ENCODE measurements at regions not wholly inside any gene's neighbourhood (a gene's known extent, or its start where the extent isn't known, plus 50 kb on each side); places are given as distances from the start of the nearest gene placed in this dataset.

DNA sequence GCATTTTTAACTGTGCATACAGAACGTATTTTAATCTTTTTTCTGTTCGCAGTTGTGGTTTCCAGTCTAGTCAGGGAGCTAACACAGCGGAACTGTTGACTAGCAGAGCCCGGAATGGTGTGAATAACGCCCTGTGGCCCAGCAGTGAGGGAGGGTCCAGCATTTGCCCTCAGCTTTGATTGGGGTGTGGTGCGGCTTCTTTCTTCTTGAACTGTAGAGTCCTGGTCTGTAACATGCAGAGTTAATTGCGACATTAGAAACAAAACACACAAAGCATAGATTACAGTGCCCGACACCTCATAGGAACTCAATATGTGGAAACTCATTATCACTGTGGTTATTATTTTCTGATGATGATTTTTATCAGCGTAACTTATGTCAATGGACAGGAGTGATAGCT, 253.6 kb downstream of the SOX11 start:
- Histone ChIP-seq H3K79me1 (ENCODE audit: low read depth, low read length) (no peaks in the 10 kb centered on the region), H3K27ac (ENCODE audit: low read depth, low read length) (no peak overlapping the region), H3K4me1 (replicated peaks in 1 of 4; ENCODE audit: control insufficient read depth in 3 of 4, insufficient read depth in 4 of 4, low read length in 3 of 4) (peaks cover 0 to 12% (median 5%) of the 10 kb centered on the region in 4 experiments; a peak in 5 of 7 replicates), H3K23me2 (ENCODE audit: low read depth, low read length) (no peaks in the 10 kb centered on the region; the same call in 1 of the 2 replicates), H3K4me3 (ENCODE audit: extremely low read depth in 1 of 4, insufficient read depth in 2 of 4, low read depth in 3 of 4, low read length in 4 of 4) (peak overlapping the region in 1 of 4 experiments; percentile 49; a peak in 1 of 8 replicates), H4K8ac (ENCODE audit: extremely low read depth, insufficient read depth, low read length) (no peak overlapping the region), H4K5ac (ENCODE audit: insufficient read length, low read depth, low read length) (peak overlapping the region; percentile 87), H2AFZ (ENCODE audit: low read length) (no peak overlapping the region), H3K56ac (replicated peaks; ENCODE audit: insufficient read length, low read depth, low read length) (no peak overlapping the region), H3K9me3 (ENCODE audit: insufficient read depth in 2 of 2, low read depth in 1 of 2, low read length in 1 of 2) (no peaks in the 10 kb centered on the region), H2BK5ac (ENCODE audit: low read depth, low read length) (no peak overlapping the region), H2BK120ac (replicated peaks; ENCODE audit: low read depth, low read length) (peak overlapping the region; percentile 34), H3K79me2 (ENCODE audit: control insufficient read depth in 1 of 2, insufficient read depth in 2 of 2, low read length in 2 of 2) (no peaks in the 10 kb centered on the region), H4K20me1 (replicated peaks in 1 of 2; ENCODE audit: control insufficient read depth in 1 of 2, insufficient read depth in 2 of 2, low read length in 2 of 2) (no peaks in the 10 kb centered on the region), H3K14ac (ENCODE audit: insufficient read length) (no peak overlapping the region), H2BK12ac (ENCODE audit: low read depth, low read length) (no peak overlapping the region; the same call in 1 of the 2 replicates), H2BK20ac (ENCODE audit: low read length) (peak overlapping the region; percentile 49; the same call in 1 of the 2 replicates), H3K4me2 (ENCODE audit: insufficient read depth in 1 of 2, low read depth in 2 of 2, low read length in 2 of 2) (peak overlapping the region in 1 of 2 experiments; percentile 44; a peak in 2 of 4 replicates), H2BK15ac (ENCODE audit: low read length) (no peak overlapping the region), H3K9ac (replicated peaks in 1 of 4; ENCODE audit: extremely low read depth in 1 of 4, low read depth in 3 of 4, low read length in 3 of 4) (no peak overlapping the region), H2AK5ac (ENCODE audit: low read depth, low read length) (no peak overlapping the region), H4K91ac (replicated peaks; ENCODE audit: insufficient read length, low read length) (no peak overlapping the region), H3K36me3 (ENCODE audit: control insufficient read depth in 2 of 4, insufficient read depth in 4 of 4, low read length in 3 of 4) (no peaks in the 10 kb centered on the region), H3K23ac (ENCODE audit: insufficient read length) (no peak overlapping the region), H3K27me3 (replicated peaks in 1 of 4; ENCODE audit: control insufficient read depth in 3 of 4, extremely low read depth in 1 of 4, insufficient read depth in 3 of 4, low read length in 3 of 4) (no peaks in the 10 kb centered on the region), H3K18ac (ENCODE audit: extremely low read depth, low read length) (peak overlapping the region; percentile 54; the same call in 1 of the 2 replicates), H3K4ac (replicated peaks; ENCODE audit: insufficient read length, low read depth, low read length) (no peak overlapping the region)
- POLR2A ChIA-PET (ENCODE audit: partially characterized antibody): interaction anchor here (0.7 to 1.4 kb wide), 2 partner anchors 30 to 159 kb away, joined by 3 to 4 read pairs; no protein-coding TSS in a partner anchor
- WGBS, 2 experiments (ENCODE audit: extremely low coverage in 1 of 2, insufficient coverage in 1 of 2, insufficient read length in 1 of 2, insufficient replicate concordance in 2 of 2, low coverage in 1 of 2, low lambda C conversion rate in 2 of 2, missing lambda C conversion rate in 1 of 2): 77% methylated on average over 9 of the region's 9 CpGs; no CpG with 5 or more reads in 1 of the 2 experiments
- CTCF ChIA-PET (ENCODE audit: partially characterized antibody): interaction anchor here (0.9 to 1.8 kb wide), 7 partner anchors 8 to 1986 kb away, joined by 3 to 7 read pairs (median 3); no protein-coding TSS in a partner anchor
- no peak for DNase-seq (ENCODE audit: low read depth in 1 of 2, low spot score in 2 of 2)
- no peak for FAIRE-seq
- TF ChIP-seq EP300 (IDR thresholded peaks at IDR 0.05; ENCODE audit: borderline replicate concordance in 1 of 2, low read depth in 2 of 2, low read length in 2 of 2) (no peak), TAF1 (IDR thresholded peaks at IDR 0.05; ENCODE audit: low read depth, low read length) (no peak), CBX5 (IDR thresholded peaks at IDR 0.05; ENCODE audit: low read depth, low read length) (no peak), TAF7 (optimal IDR thresholded peaks at IDR 0.05; ENCODE audit: borderline replicate concordance, low read depth, low read length) (no peak), SRF (IDR thresholded peaks at IDR 0.05; ENCODE audit: low read depth, low read length) (no peak), RAD21 (IDR thresholded peaks at IDR 0.05 in 1 of 2, conservative IDR thresholded peaks at IDR 0.05 in 1 of 2; ENCODE audit: low read depth in 2 of 2, low read length in 2 of 2) (no peak)
- TF ChIP-seq, protein P1, sequence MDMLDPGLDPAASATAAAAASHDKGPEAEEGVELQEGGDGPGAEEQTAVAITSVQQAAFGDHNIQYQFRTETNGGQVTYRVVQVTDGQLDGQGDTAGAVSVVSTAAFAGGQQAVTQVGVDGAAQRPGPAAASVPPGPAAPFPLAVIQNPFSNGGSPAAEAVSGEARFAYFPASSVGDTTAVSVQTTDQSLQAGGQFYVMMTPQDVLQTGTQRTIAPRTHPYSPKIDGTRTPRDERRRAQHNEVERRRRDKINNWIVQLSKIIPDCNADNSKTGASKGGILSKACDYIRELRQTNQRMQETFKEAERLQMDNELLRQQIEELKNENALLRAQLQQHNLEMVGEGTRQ (IDR thresholded peaks at IDR 0.05; ENCODE audit: low read length): no peak
- TF ChIP-seq, protein P2, sequence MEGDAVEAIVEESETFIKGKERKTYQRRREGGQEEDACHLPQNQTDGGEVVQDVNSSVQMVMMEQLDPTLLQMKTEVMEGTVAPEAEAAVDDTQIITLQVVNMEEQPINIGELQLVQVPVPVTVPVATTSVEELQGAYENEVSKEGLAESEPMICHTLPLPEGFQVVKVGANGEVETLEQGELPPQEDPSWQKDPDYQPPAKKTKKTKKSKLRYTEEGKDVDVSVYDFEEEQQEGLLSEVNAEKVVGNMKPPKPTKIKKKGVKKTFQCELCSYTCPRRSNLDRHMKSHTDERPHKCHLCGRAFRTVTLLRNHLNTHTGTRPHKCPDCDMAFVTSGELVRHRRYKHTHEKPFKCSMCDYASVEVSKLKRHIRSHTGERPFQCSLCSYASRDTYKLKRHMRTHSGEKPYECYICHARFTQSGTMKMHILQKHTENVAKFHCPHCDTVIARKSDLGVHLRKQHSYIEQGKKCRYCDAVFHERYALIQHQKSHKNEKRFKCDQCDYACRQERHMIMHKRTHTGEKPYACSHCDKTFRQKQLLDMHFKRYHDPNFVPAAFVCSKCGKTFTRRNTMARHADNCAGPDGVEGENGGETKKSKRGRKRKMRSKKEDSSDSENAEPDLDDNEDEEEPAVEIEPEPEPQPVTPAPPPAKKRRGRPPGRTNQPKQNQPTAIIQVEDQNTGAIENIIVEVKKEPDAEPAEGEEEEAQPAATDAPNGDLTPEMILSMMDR (IDR thresholded peaks at IDR 0.05; ENCODE audit: control extremely low read depth in 1 of 3, insufficient read depth in 1 of 3, low read depth in 1 of 3, low read length in 3 of 3): no peak

All from H1 (cell line).